K562 (cell line): ENCODE measurements at regions not wholly inside any gene's neighbourhood (a gene's known extent, or its start where the extent isn't known, plus 50 kb on each side); places are given as distances from the start of the nearest gene placed in this dataset.

Experiments
- ATAC-seq: fragments of 200-7000 bp; cut with Tn5 transposase; 3 replicates; pipeline ENCODE4 v1.9.1; 2020; ENCODE audit warnings: moderate library complexity
- BruUV-seq: library from RNA; stranded (reverse); fragments of 400-500 nt; replicated peaks from 2 replicates; lab custom pipeline; 2021; lab: Mats Ljungman, UMichigan
- CTCF ChIA-PET: fragments of 300-600 bp; formaldehyde crosslinking; extraction: SDS; loops from one replicate; lab custom pipeline; 2021; ENCODE audit warnings: low intra/inter-chr PET ratio; lab: Yijun Ruan, JAX
- POLR2A ChIA-PET: fragments of 300-600, 350-650 bp; sonication (Branson Sonifier 250); formaldehyde crosslinking; extraction: SDS; loops from one replicate; lab custom pipeline; 2021; ENCODE audit warnings: antibody characterized with exemption, inconsistent platforms; lab: Yijun Ruan, JAX
- DNase-seq, 4 experiments: peaks; one replicate each; pipeline versions ENCODE4 v3.0.0 to v3.0.0-alpha.2; 2011 to 2018; ENCODE audit warnings: low spot score in 3 of 4, mixed read lengths in 3 of 4; ENCODE audit errors: extremely low read depth in 1 of 4
- FAIRE-seq: peaks from 2 replicates; lab custom pipeline; 2011; peaks lifted over from hg19 to GRCh38; lab: Jason Lieb, UNC
- H2AFZ ChIP-seq: 2 replicates; pipeline ENCODE4 v1.6.0; 2011; ENCODE audit warnings: low read depth, low read length, control low read depth, inconsistent platforms
- H3K27ac ChIP-seq: fragments of 200-600 bp; 3 replicates; pipeline ENCODE4 v1.8.0; 2011; ENCODE audit warnings: low read depth, mild to moderate bottlenecking, control low read depth, inconsistent platforms, low read length, moderate library complexity, mixed read lengths; ENCODE audit errors: extremely low read depth
- H3K27me3 ChIP-seq, 2 experiments: fragments of 300-600 bp in 1 of 2; 2 replicates in 1 of 2; 3 replicates in 1 of 2; pipeline versions ENCODE4 v1.6.0 to v1.8.0; 2011; ENCODE audit warnings: inconsistent platforms in 2 of 2, low read length in 2 of 2, mild to moderate bottlenecking in 1 of 2, mixed read lengths in 1 of 2, moderate library complexity in 1 of 2; ENCODE audit not compliant: control insufficient read depth in 2 of 2, insufficient read depth in 2 of 2
- H3K36me3 ChIP-seq: fragments of 300-600 bp; 3 replicates; pipeline ENCODE4 v1.8.0; 2011; ENCODE audit warnings: mild to moderate bottlenecking, low read length, inconsistent platforms; ENCODE audit not compliant: control insufficient read depth, insufficient read depth
- H3K4me1 ChIP-seq, 2 experiments: fragments of 200-600 bp in 1 of 2; replicated peaks in 1 of 2; 2 replicates in 1 of 2; 3 replicates in 1 of 2; pipeline versions ENCODE4 v1.5.1 to v1.8.0; 2011; ENCODE audit warnings: inconsistent platforms in 2 of 2, low read length in 2 of 2, mild to moderate bottlenecking in 1 of 2, mixed read lengths in 1 of 2, moderate library complexity in 1 of 2; ENCODE audit not compliant: control insufficient read depth in 2 of 2, insufficient read depth in 2 of 2
- H3K4me2 ChIP-seq: 2 replicates; pipeline ENCODE4 v1.6.1; 2011; ENCODE audit warnings: low read length, control low read depth, inconsistent platforms, mixed read lengths; ENCODE audit not compliant: insufficient read depth
- H3K4me3 ChIP-seq: fragments of 200-600 bp; sonication (generic), shearing (Covaris generic); 2 replicates; pipeline ENCODE4 v1.5.1; 2016; ENCODE audit warnings: control low read depth, inconsistent platforms
- H3K79me2 ChIP-seq: fragments of 200-600 bp; 3 replicates; pipeline ENCODE4 v1.8.0; 2011; ENCODE audit warnings: low read length, inconsistent platforms; ENCODE audit not compliant: control insufficient read depth, insufficient read depth
- H3K9ac ChIP-seq, 2 experiments: 2 replicates each; pipeline versions ENCODE4 v1.6.0 to v1.6.1; 2011; ENCODE audit warnings: low read depth in 2 of 2, low read length in 2 of 2, control low read depth in 1 of 2, inconsistent platforms in 1 of 2, mild to moderate bottlenecking in 1 of 2, mixed read lengths in 1 of 2; ENCODE audit not compliant: insufficient read depth in 1 of 2
- H3K9me1 ChIP-seq: one replicate; pipeline ENCODE4 v1.6.0; 2011; ENCODE audit warnings: inconsistent platforms, mild to moderate bottlenecking, low read length, moderate library complexity; ENCODE audit not compliant: control insufficient read depth, insufficient read depth
- H3K9me3 ChIP-seq: replicated peaks from 2 replicates; pipeline ENCODE4 v1.5.1; 2011; ENCODE audit warnings: low read depth, low read length, inconsistent platforms; ENCODE audit not compliant: control insufficient read depth, insufficient read depth
- H4K20me1 ChIP-seq: replicated peaks from 2 replicates; pipeline ENCODE4 v1.6.1; 2011; ENCODE audit warnings: low read length, inconsistent platforms, mixed read lengths; ENCODE audit not compliant: control insufficient read depth, insufficient read depth
- ARID1B ChIP-seq: fragments of 450-650 bp; IDR thresholded peaks from 2 replicates; pipeline ENCODE4 v1.6.1; 2016; ENCODE audit warnings: antibody characterized with exemption, mild to moderate bottlenecking, inconsistent platforms
- BRF2 ChIP-seq: IDR thresholded peaks from 3 replicates; pipeline ENCODE4 v1.6.1; 2011; ENCODE audit warnings: borderline replicate concordance, mild to moderate bottlenecking; ENCODE audit not compliant: insufficient read length, insufficient read depth
- DNMT1 ChIP-seq: fragments of 450-650 bp; IDR thresholded peaks from 2 replicates; pipeline ENCODE4 v1.6.1; 2016; ENCODE audit warnings: antibody characterized with exemption, mild to moderate bottlenecking
- GTF2A2 ChIP-seq: IDR thresholded peaks from 2 replicates; pipeline ENCODE4 v1.6.1; 2016; ENCODE audit warnings: mild to moderate bottlenecking, missing genetic modification characterization, missing compliant biosample characterization
- MBD1 ChIP-seq: fragments of 250-450 bp; sonication (Bioruptor Pico); IDR thresholded peaks from 2 replicates; pipeline ENCODE4 v1.8.0; 2022; ENCODE audit warnings: inconsistent platforms
- NKRF ChIP-seq: fragments of 450-650 bp; IDR thresholded peaks from 2 replicates; pipeline ENCODE4 v1.6.1; 2016; ENCODE audit warnings: borderline replicate concordance
- PHF20 ChIP-seq: fragments of 450-650 bp; IDR thresholded peaks from 2 replicates; pipeline ENCODE4 v1.6.1; 2018; ENCODE audit not compliant: partially characterized antibody
- SMAD4 ChIP-seq: fragments of 250-450 bp; sonication (Bioruptor Pico); conservative IDR thresholded peaks from 2 replicates; pipeline ENCODE4 v1.8.0; 2021; ENCODE audit warnings: inconsistent platforms, mild to moderate bottlenecking, moderate library complexity
- SP1 ChIP-seq: sonication (generic); formaldehyde crosslinking; IDR thresholded peaks from 2 replicates; pipeline ENCODE4 v1.8.1; 2022; ENCODE audit warnings: mild to moderate bottlenecking, missing genetic modification reagents
- ZBTB17 ChIP-seq: fragments of 450-650 bp; formaldehyde crosslinking; IDR thresholded peaks from 2 replicates; pipeline ENCODE4 v1.4.0; 2020; ENCODE audit warnings: mild to moderate bottlenecking
- ZNF551 ChIP-seq: fragments of 250-450 bp; sonication (Bioruptor Pico); IDR thresholded peaks from 2 replicates; pipeline ENCODE4 v1.5.0; 2021; ENCODE audit warnings: mild to moderate bottlenecking, moderate library complexity
- ZNF561 ChIP-seq: fragments of 450-650 bp; formaldehyde crosslinking; conservative IDR thresholded peaks from 2 replicates; pipeline ENCODE4 v1.4.0; 2020; ENCODE audit warnings: mild to moderate bottlenecking, moderate library complexity
- ZNF707 ChIP-seq: fragments of 250-450 bp; sonication (Bioruptor Pico); conservative IDR thresholded peaks from 2 replicates; pipeline ENCODE4 v1.8.0; 2022; ENCODE audit warnings: inconsistent platforms, mild to moderate bottlenecking, moderate library complexity
- WGBS: fragments of 100-300 bp; shearing (Covaris generic); methylation state at CpG from one replicate; pipeline ENCODE4 v1.1.6; 2016; ENCODE audit warnings: low coverage, mixed read lengths; ENCODE audit not compliant: insufficient coverage; ENCODE audit errors: missing lambda C conversion rate; 5-methylcytosine and 5-hydroxymethylcytosine counted together
- in situ Hi-C: fragments of 300-500 bp; cut with MboI; formaldehyde crosslinking; loops from 4 replicates; pipeline ENCODE4 v1.15.0; 2018; ENCODE audit warnings: inconsistent platforms, mixed read lengths
- intact Hi-C: fragments of 100-400 bp; cut with micrococcal nuclease; formaldehyde crosslinking; loops from 2 replicates; pipeline ENCODE4 v1.14.2; 2022

GRCh38 chr5:118768607-118769175 is 219.7 kb downstream of the DTWD2 start:
- Histone ChIP-seq H3K79me2 (no peaks in the 10 kb centered on the region), H3K4me2 (no peak overlapping the region), H3K9me3 (no peaks in the 10 kb centered on the region), H3K9me1 (no peaks in the 10 kb centered on the region), H4K20me1 (no peaks in the 10 kb centered on the region), H3K4me3 (no peak overlapping the region), H3K4me1 (no peaks in the 10 kb centered on the region), H3K36me3 (no peaks in the 10 kb centered on the region), H2AFZ (no peak overlapping the region), H3K27me3 (no peaks in the 10 kb centered on the region), H3K9ac (no peak overlapping the region), H3K27ac (no peak overlapping the region)
- TF ChIP-seq DNMT1 (no peak), GTF2A2 (tag) (no peak), ZNF551 (no peak), BRF2 (no peak), ARID1B (no peak)
- DNase-seq: no peak
- ChIA-PET POLR2A (no interaction called here), CTCF (no interaction called here)
- 0% methylated on average over 1 of the region's 1 CpG for WGBS
- ATAC-seq: no peak
- BruUV-seq: no TSS peak
- in situ Hi-C loops (no loop called here), intact Hi-C loops (no loop called here)
- no peak for FAIRE-seq

- CTCF ChIA-PET: no interaction called here
- Histone ChIP-seq H3K4me2 (no peak overlapping the region), H3K79me2 (no peaks in the 10 kb centered on the region), H3K9me3 (no peaks in the 10 kb centered on the region), H3K9ac (no peak overlapping the region), H3K27ac (no peak overlapping the region), H3K36me3 (no peaks in the 10 kb centered on the region), H3K9me1 (no peaks in the 10 kb centered on the region), H3K4me3 (no peak overlapping the region), H4K20me1 (no peaks in the 10 kb centered on the region), H3K27me3 (no peaks in the 10 kb centered on the region), H2AFZ (no peak overlapping the region), H3K4me1 (no peaks in the 10 kb centered on the region)
- intact Hi-C loops (no loop called here), in situ Hi-C loops (no loop called here)
- no peak for ATAC-seq
- POLR2A ChIA-PET: no interaction called here
- no TSS peak for BruUV-seq
- whole genome bisulfite sequencing: 0% methylated on average over 3 of the region's 4 CpGs
- no peak for DNase-seq
- FAIRE-seq: no peak
- no peak for TF ChIP-seq SMAD4
- TF ChIP-seq SP1 (CRISPR knock-in tag): no peak
- no peak for TF ChIP-seq DNMT1
- no peak for TF ChIP-seq PHF20
- TF ChIP-seq ZNF707 (CRISPR knock-in tag): no peak
- no peak for TF ChIP-seq NKRF
- TF ChIP-seq MBD1 (CRISPR knock-in tag): no peak
- TF ChIP-seq ZNF561: no peak
- TF ChIP-seq ZBTB17 (CRISPR knock-in tag): no peak
Observed at GRCh38 chr5:118762291-118762690, 226.1 kb downstream of the DTWD2 start.
